COLO829 (cell line): ENCODE measurements at regions not wholly inside any gene's neighbourhood (a gene's known extent, or its start where the extent isn't known, plus 50 kb on each side); places are given as distances from the start of the nearest gene placed in this dataset.
"Not testable (repeated sequence)": the region's sequence is repeated elsewhere in the genome, so short reads cannot be mapped to it uniquely, and the experiment has no call there.

Experiments used
- DNase-seq: peaks from one replicate; pipeline ENCODE4 v3.0.0; 2012; ENCODE audit warnings: low spot score

GRCh38 chr4:28402751-28403150, 1542.1 kb downstream of the STIM2 start:
- DNase-seq: no peak

DNA sequence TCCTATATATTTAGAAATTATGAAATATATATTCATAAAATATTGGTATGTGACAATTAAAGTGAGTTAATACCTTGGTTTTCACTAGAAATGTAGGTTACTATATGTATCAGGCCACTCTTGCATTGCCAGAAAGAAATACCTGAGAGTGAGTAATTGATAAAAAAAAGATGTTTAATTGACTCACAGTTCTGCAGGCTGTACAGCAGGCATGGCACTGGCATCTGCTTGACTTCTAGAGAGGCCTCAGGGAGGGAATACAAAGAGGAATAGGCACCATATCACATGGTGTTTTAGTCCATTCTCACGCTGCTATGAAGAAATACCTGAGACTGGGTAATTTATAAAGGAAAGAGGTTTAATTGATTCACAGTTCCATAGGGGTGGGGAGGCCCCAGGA, 1560.6 kb downstream of the STIM2 start:
- DNase-seq: no peak

- no peak for DNase-seq
These were observed 1565.6 kb downstream of the STIM2 start for GRCh38 chr4:28426251-28426650.

GRCh38 chr4:28427306-28428085, 1566.9 kb downstream of the STIM2 start:
- no peak for DNase-seq

- no peak for DNase-seq
These were observed 1571.8 kb downstream of the STIM2 start for GRCh38 chr4:28432348-28433025.

DNA sequence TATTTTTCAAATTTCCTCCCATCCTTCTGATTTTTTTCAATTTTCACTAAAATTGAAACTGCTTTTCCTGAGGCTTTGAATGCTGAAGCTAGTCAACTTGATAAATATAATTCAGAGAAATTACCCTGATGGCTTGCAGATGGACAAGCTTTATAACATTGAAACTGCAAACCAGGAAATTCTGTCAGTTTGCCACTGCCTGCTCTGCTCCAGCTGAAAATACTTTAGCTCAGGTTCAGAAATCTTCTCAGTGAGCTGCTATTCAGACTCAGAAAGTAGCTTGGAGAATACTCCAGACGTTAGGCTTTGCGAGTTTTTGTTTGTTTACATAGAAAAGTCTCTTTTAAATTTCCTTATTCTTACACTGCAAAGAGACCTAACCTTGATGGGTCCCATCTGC, 1574.7 kb downstream of the STIM2 start:
- no peak for DNase-seq

DNA sequence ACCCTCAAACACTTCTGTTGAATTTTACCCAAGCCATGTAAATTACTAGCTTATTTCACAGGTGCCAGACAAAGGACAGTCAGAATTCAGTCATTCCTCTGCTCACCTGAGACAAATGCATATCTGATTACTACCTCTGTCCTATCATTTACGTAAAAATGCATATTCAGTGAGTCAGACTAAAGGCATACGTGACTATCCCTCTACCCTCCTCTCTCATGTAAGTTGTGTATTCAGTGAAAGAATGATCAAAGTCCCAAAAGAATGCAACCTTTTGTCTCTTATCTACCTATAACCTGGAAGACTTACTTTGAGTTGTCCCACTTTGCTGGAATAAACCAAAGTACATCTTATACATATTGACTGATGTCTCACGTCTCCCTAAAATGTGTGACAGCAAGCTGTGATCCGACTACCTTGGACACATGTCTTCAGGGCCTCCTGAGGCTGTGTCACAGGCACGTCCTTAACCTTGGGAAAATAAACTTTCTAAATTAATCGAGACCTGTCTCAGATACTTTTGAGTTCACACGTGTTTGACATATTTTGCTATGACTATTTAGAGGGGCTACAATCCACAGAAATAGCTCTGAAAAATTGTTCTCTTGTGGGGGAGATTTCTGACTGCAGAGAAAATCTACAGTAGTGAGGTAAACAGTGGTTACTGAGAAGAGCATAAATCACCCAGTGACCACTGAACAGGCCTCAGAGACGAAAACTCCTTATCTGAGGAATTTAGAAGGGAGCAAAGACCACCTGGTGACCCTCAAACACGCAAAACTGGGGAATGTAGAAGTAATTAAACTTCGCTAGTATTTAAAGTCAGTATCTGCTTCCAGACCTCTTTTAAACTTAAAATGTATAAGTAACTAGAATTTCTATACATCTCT, 1575.8 kb downstream of the STIM2 start:
- DNase-seq: no peak

DNA sequence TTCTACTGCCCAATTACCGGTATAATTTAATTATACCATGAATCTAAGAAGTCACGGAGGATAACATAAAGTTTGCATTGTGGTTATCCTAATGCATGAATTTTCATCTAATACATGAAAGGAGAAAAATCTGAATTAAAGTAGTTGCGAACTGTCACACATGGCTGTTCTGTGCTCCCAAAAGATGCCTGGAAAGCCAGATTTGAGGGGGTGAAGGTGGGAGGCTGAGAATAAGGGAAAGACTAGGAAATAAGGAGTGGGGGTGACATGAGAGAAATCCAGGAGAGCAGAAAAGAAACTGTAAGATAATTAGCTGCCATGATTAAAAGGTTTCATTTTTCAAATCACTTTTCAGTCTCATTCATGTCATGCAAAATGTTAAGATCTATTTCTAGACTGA, 1582.7 kb downstream of the STIM2 start:
- DNase-seq: no peak

- no peak for DNase-seq
These were observed 1583.3 kb downstream of the STIM2 start for GRCh38 chr4:28443801-28444412.

DNA sequence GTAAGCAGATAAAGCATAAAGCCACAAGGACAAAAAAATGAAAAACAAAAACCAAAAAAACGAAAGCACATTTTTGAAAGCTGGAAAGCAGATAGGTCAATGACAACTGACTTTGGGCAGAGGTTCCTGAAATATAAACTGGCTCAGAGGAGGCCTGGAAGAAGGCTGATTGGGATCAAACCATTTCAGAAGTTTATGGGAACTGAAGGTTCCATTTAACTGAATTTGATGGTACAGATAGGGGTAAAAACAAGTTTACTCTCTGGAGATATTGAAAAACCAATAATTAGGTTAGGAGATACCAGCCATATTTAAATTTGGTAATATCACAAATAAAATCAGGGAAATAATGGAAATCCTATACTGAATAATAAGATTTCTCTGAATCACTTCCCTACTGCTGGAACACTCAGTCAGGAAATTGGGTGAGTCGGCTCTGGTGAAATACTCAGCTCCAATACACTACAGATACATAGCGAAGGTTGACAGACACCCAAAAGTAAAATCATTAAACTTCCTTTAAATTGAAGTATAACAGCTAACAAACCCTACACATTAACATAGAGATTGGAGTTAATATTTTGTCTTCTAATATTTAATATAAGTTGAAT, 1584.3 kb downstream of the STIM2 start:
- no peak for DNase-seq

GRCh38 chr4:28449085-28449484, 1588.4 kb downstream of the STIM2 start:
- DNase-seq: no peak

DNA sequence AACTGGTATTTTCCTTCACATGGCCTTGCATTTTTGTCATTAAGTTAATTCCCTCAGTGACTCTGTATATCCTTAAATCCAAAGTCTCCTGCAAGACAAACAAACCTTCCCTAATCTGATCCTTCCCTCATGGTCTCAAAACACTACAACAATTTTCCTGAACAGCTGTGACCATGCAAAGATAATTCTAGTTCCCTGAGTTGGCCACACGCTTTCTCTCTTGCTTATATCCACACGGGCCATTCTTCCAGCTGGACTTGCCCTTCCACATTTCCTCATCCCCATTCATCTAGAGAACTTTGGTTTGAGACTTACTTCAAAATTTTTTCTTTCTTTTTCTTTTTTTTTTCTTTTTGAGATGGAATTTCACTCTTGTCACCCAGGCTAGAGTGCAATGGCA, 1590.7 kb downstream of the STIM2 start:
- DNase-seq: no peak

DNA sequence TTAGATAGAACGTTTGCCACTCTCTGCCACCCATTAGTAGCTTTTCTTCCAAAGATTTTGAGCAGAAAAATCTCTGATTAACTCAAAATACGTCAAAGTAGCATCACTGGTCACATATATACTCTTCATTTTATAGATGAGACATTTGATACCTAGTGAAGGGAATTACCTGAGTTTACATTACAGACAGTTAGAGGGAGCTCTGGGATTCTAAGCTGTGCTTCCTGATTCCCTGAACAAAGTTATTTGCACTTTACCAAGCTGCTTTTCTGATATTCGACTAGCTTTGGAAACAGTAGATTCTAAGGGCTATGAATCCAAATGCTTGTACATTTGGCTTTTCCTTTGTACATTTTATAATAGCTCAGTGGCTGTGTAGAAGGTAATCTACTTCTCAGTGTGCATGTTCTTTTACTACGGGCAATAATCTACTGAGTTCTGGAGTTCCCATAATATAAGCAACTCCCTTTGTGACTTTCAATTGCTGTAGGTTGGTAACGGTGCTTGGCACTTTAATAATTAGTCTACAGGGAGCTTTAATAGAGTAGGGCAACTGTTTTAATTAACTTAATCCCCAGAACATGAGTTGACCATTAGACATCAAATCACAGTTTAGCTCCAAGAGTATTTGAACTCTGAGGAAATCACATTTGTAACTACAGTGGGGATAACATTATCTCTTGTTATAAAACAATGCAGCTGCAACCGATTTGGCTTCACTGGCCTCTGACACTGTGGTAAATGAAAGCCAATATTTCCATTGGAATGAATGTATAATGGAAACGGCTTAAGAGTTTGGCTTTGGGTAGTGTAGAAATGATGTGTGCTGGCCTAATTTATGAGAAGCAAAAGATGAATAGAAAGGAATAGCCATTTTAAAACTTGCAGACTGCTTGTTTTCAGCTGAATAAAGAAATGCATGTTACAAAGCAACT, 1602.4 kb downstream of the STIM2 start:
- no peak for DNase-seq

GRCh38 chr4:28464823-28465222, 1604.2 kb downstream of the STIM2 start:
- no peak for DNase-seq

GRCh38 chr4:28466886-28467285, 1606.2 kb downstream of the STIM2 start:
- not testable (repeated sequence) for DNase-seq

- no peak for DNase-seq
These were observed 1608.7 kb downstream of the STIM2 start for GRCh38 chr4:28469387-28469786.

GRCh38 chr4:28469886-28470285, 1609.2 kb downstream of the STIM2 start:
- DNase-seq: no peak

- DNase-seq: no peak
These were observed 1614.7 kb downstream of the STIM2 start for GRCh38 chr4:28475381-28475780.

GRCh38 chr4:28479666-28480065, 1619.0 kb downstream of the STIM2 start:
- no peak for DNase-seq

DNA sequence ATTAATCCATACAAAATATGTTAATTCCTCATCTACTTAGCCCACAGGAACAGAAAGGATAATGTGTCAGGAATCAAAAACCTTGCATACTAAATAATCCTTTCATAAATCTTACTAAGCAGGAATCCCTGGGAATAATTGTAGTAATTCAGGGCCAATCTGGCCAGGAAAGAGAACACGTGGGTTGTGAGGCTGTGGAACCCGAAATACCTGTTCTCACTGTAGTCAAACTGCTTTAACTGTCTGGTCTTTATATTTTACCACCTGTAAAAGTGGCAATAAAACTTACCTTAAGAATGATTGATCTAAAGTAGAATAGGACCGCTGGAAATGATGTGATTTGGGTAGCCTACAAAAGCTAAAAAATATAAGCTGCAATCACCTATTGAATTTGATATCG, 1620.9 kb downstream of the STIM2 start:
- DNase-seq: no peak
